SK-N-SH treated with all-trans-retinoic acid at 6 μM for 48 hours (cell line): ENCODE measurements at regions not wholly inside any gene's neighbourhood (a gene's known extent, or its start where the extent isn't known, plus 50 kb on each side); places are given as distances from the start of the nearest gene placed in this dataset.

Experiments
- ARNTL ChIP-seq: fragments of 450-650 bp; formaldehyde crosslinking; IDR thresholded peaks from 2 replicates; pipeline ENCODE4 v1.5.0; 2020; ENCODE audit warnings: low read depth, mild to moderate bottlenecking, moderate library complexity, borderline replicate concordance
- BACH2 ChIP-seq: fragments of 250-450 bp; sonication (Bioruptor Pico); IDR thresholded peaks from 2 replicates; pipeline ENCODE4 v1.9.0; 2021; ENCODE audit warnings: mild to moderate bottlenecking, borderline replicate concordance
- CREB5 ChIP-seq: fragments of 250-450 bp; sonication (Bioruptor Pico); IDR thresholded peaks from 2 replicates; pipeline ENCODE4 v1.5.1; 2020; ENCODE audit warnings: low read depth, mild to moderate bottlenecking, moderate library complexity
- CSDC2 ChIP-seq: fragments of 250-450 bp; sonication (Bioruptor Pico); IDR thresholded peaks from 2 replicates; pipeline ENCODE4 v1.5.0; 2020; ENCODE audit warnings: mild to moderate bottlenecking, moderate library complexity
- ISL1 ChIP-seq: fragments of 250-450 bp; sonication (Bioruptor Pico); IDR thresholded peaks from 2 replicates; pipeline ENCODE4 v2.1.2; 2022; ENCODE audit warnings: mild to moderate bottlenecking, moderate library complexity
- TCF4 ChIP-seq: fragments of 250-450 bp; sonication (Bioruptor Pico); IDR thresholded peaks from 2 replicates; pipeline ENCODE4 v1.8.0; 2021; ENCODE audit warnings: mild to moderate bottlenecking, moderate library complexity, borderline replicate concordance
- TOX ChIP-seq: fragments of 250-450 bp; sonication (Bioruptor Pico); IDR thresholded peaks from 2 replicates; pipeline ENCODE4 v1.8.0; 2021; ENCODE audit warnings: mild to moderate bottlenecking, moderate library complexity, borderline replicate concordance
- ZC3H10 ChIP-seq: fragments of 250-450 bp; sonication (Bioruptor Pico); IDR thresholded peaks from 2 replicates; pipeline ENCODE4 v1.5.1; 2021; ENCODE audit warnings: mild to moderate bottlenecking, moderate library complexity
- ZFP30 ChIP-seq: fragments of 450-650 bp; formaldehyde crosslinking; IDR thresholded peaks from 2 replicates; pipeline ENCODE4 v1.5.0; 2022; ENCODE audit warnings: mild to moderate bottlenecking, moderate library complexity
- ZNF565 ChIP-seq: fragments of 450-650 bp; formaldehyde crosslinking; conservative IDR thresholded peaks from 2 replicates; pipeline ENCODE4 v1.5.0; 2020; ENCODE audit warnings: low read depth, mild to moderate bottlenecking, moderate library complexity
- ZNF8 ChIP-seq: fragments of 450-650 bp; formaldehyde crosslinking; IDR thresholded peaks from 2 replicates; pipeline ENCODE4 v1.5.0; 2020; ENCODE audit warnings: mild to moderate bottlenecking, moderate library complexity
- TF ChIP-seq, protein P1 (sequence below): fragments of 250-450 bp; sonication (Bioruptor Pico); IDR thresholded peaks from 2 replicates; pipeline ENCODE4 v1.8.0; 2020; ENCODE audit warnings: mild to moderate bottlenecking, moderate library complexity, borderline replicate concordance

- no peak for TF ChIP-seq ZNF8 (CRISPR knock-in tag)
- no peak for TF ChIP-seq ZFP30 (CRISPR knock-in tag)
- TF ChIP-seq CSDC2 (CRISPR knock-in tag), result no peak
- no peak for TF ChIP-seq ZC3H10 (CRISPR knock-in tag)
- no peak for TF ChIP-seq ARNTL (CRISPR knock-in tag)
- no peak for TF ChIP-seq ZNF565 (CRISPR knock-in tag)
- TF ChIP-seq, protein P1, sequence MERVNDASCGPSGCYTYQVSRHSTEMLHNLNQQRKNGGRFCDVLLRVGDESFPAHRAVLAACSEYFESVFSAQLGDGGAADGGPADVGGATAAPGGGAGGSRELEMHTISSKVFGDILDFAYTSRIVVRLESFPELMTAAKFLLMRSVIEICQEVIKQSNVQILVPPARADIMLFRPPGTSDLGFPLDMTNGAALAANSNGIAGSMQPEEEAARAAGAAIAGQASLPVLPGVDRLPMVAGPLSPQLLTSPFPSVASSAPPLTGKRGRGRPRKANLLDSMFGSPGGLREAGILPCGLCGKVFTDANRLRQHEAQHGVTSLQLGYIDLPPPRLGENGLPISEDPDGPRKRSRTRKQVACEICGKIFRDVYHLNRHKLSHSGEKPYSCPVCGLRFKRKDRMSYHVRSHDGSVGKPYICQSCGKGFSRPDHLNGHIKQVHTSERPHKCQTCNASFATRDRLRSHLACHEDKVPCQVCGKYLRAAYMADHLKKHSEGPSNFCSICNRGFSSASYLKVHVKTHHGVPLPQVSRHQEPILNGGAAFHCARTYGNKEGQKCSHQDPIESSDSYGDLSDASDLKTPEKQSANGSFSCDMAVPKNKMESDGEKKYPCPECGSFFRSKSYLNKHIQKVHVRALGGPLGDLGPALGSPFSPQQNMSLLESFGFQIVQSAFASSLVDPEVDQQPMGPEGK (CRISPR knock-in tag), result no peak
- TF ChIP-seq CREB5 (CRISPR knock-in tag), result no peak
- no peak for TF ChIP-seq BACH2 (CRISPR knock-in tag)
- no peak for TF ChIP-seq TCF4 (CRISPR knock-in tag)
- no peak for TF ChIP-seq ISL1 (CRISPR knock-in tag)
- TF ChIP-seq TOX, result no peak
Measured at GRCh38 chr7:136386876-136387275, 409.7 kb upstream of the MTPN start.
